Activated CD4-positive, alpha-beta memory T cell treated with anti-CD3 and anti-CD28 coated beads, Interleukin-2, amount 10 ng/mL, durations not matched to agents 7 days and 5 days (primary cell): ENCODE measurements at regions not wholly inside any gene's neighbourhood (a gene's known extent, or its start where the extent isn't known, plus 50 kb on each side); places are given as distances from the start of the nearest gene placed in this dataset.

Source experiments
- CTCF ChIA-PET: fragments of 350-600 bp; sonication (Branson Sonifier 250); formaldehyde crosslinking; loops from one replicate; lab custom pipeline; 2021; ENCODE audit warnings: antibody characterized with exemption, inconsistent platforms; lab: Charles Lee
- POLR2A ChIA-PET: fragments of 350-600 bp; sonication (Branson Sonifier 250); formaldehyde crosslinking; loops from one replicate; lab custom pipeline; 2021; ENCODE audit warnings: antibody characterized with exemption; lab: Charles Lee
- DNase-seq: peaks from one replicate; pipeline ENCODE4 v3.0.0-alpha.2; 2020
- H3K27ac Mint-ChIP-seq: one replicate; pipeline ENCODE4 v1.8.0; 2021; ENCODE audit warnings: mild to moderate bottlenecking, mixed read lengths
- H3K27me3 Mint-ChIP-seq: one replicate; pipeline ENCODE4 v1.8.0; 2021; ENCODE audit warnings: mixed read lengths
- H3K36me3 Mint-ChIP-seq: one replicate; pipeline ENCODE4 v1.8.0; 2021; ENCODE audit warnings: low read depth, mixed read lengths
- H3K4me1 Mint-ChIP-seq: one replicate; pipeline ENCODE4 v1.8.0; 2021; ENCODE audit warnings: mixed read lengths
- H3K4me3 Mint-ChIP-seq: one replicate; pipeline ENCODE4 v1.8.0; 2021; ENCODE audit warnings: mild to moderate bottlenecking, mixed read lengths
- H3K9me3 Mint-ChIP-seq: one replicate; pipeline ENCODE4 v1.8.0; 2021; ENCODE audit warnings: mixed read lengths

DNA sequence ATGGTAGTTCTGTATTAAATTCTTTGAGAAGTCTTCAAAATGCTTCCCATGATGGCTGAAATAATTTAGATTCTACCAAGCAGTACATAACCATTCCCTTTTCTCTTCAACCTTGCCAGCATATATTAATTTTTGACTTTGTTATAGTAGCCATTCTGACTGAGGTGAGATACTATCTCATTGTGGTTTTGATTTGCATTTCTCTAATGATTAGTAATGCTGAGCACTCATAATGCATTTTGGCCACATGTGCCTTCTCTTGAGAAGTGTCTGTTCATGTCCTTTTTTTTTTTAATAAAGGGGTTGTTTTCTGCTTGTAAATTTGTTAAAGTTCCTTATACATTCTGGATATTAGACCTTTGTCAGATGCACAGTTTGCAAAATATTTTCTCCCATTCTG lies 173.9 kb downstream of the CALCRL start:
- Mint-ChIP-seq H3K4me1 (no peaks in the 10 kb centered on the region), H3K4me3 (no peak overlapping the region), H3K27me3 (no peaks in the 10 kb centered on the region), H3K36me3 (no peaks in the 10 kb centered on the region), H3K9me3 (no peaks in the 10 kb centered on the region), H3K27ac (no peak overlapping the region)
- CTCF ChIA-PET: no interaction called here
- DNase-seq: no peak
- POLR2A ChIA-PET: no interaction called here

DNA sequence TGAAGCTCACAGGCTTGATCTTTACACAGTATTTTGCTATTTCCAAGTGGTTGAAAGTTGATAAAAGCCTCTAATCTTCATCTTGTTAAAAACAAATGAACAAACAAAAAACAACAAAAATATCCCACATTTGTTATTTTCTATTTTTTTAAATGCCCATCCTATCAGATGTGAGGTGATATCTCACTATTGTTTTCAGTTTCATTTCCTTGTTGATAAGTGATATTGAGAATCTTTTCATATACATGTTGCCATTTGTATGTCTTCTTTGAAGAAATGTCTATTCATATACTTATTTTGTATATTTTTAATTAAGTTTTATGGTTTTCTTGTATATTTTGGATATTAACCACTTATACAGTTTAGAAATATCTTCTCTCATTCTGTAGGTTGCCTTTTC lies 175.8 kb downstream of the CALCRL start:
- DNase-seq: no peak
- H3K36me3 Mint-ChIP-seq: no peaks in the 10 kb centered on the region
- ChIA-PET POLR2A (no interaction called here), CTCF (no interaction called here)
- no peaks in the 10 kb centered on the region for H3K9me3 Mint-ChIP-seq
- H3K27me3 Mint-ChIP-seq: no peaks in the 10 kb centered on the region
- H3K27ac Mint-ChIP-seq: no peak overlapping the region
- H3K4me3 Mint-ChIP-seq: no peak overlapping the region
- H3K4me1 Mint-ChIP-seq: no peaks in the 10 kb centered on the region

DNA sequence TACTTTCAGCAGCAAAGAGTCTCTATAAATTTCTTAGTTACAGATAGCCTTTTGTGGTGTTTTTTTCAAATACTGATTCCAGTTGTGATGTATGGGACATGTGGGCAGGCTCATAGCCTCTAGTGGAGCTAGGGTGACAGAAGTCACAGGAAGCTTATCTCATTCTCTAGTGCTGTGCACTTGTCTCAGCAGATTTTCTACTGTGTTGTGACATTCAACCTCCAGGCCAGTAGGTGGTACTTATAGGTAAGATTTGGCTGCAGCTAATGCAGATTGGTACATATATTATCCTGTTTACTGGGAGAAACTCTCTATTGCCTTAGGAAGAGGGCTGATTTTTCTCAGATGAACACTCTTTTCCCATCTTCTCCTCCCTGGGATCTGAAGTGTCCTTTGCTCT lies 176.2 kb downstream of the CALCRL start:
- no peak for DNase-seq
- no peaks in the 10 kb centered on the region for H3K9me3 Mint-ChIP-seq
- H3K36me3 Mint-ChIP-seq: no peaks in the 10 kb centered on the region
- POLR2A ChIA-PET: no interaction called here
- no peaks in the 10 kb centered on the region for H3K27me3 Mint-ChIP-seq
- CTCF ChIA-PET: no interaction called here
- no peak overlapping the region for H3K4me3 Mint-ChIP-seq
- no peaks in the 10 kb centered on the region for H3K4me1 Mint-ChIP-seq
- no peak overlapping the region for H3K27ac Mint-ChIP-seq

DNA sequence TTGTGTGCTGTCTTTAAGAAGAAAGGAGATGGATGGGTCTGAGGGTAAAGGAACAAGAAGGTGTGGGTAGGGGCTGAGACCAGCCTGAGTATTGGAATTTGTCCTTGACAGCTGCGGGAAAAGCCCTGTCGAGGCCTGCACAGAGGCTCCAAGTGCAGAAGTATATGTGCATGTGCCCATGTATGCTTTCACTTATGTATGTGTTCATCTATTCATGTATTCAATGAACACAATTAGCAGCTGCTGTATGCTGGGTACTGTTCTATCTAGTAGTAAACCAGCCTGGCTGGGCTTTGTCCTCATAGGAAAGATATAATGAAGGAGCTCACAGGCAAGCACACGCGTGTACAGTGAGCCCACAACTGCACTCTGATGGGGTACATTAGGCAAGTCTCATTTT lies 181.4 kb downstream of the CALCRL start:
- H3K36me3 Mint-ChIP-seq: no peaks in the 10 kb centered on the region
- H3K27me3 Mint-ChIP-seq: no peaks in the 10 kb centered on the region
- H3K27ac Mint-ChIP-seq: no peak overlapping the region
- no peak overlapping the region for H3K4me3 Mint-ChIP-seq
- H3K9me3 Mint-ChIP-seq: peaks cover 2% of the 10 kb centered on the region
- ChIA-PET CTCF (no interaction called here), POLR2A (no interaction called here)
- no peak for DNase-seq
- H3K4me1 Mint-ChIP-seq: no peaks in the 10 kb centered on the region

DNA sequence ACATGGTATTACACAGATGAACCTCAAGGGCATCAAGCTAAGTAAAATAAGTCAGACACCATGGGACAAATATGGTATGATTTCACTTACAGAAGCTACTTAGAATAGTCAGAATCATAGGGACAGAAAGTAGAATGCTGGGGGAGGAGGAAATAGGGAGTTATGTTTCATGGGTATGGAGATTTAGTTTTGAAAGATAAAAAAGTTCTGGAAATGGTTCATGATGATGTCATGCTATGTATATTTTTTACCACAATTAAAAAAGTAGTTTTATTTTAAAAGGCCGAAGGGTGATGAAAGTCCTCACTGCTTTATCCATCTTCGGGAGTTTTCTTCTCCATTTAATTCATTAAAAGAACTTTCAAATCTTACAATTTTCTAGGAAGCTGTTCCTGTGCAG lies 181.9 kb downstream of the CALCRL start:
- Mint-ChIP-seq H3K4me1 (no peaks in the 10 kb centered on the region), H3K36me3 (no peaks in the 10 kb centered on the region), H3K27ac (no peak overlapping the region), H3K4me3 (no peak overlapping the region), H3K27me3 (no peaks in the 10 kb centered on the region), H3K9me3 (peaks cover 2% of the 10 kb centered on the region)
- DNase-seq: no peak
- CTCF ChIA-PET: no interaction called here
- POLR2A ChIA-PET: no interaction called here

DNA sequence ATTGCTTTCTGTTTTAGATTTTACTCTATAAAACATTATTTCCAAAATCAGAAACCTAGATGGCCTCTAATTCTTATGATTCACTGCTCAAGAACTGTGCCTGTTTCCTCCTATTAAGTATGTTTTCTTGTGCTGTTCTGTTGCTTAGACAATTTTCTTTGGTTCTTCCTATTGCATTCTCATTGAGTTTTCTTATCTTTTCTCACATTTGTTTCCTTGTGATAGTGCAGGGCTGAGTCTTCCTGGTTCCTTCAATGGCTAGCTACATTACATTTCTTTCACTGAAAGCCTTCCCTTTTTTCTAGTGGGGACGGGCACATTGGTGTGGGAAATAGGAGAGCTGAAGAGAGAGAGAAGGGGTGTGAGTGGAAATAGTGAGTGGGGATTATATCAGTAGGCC lies 183.4 kb downstream of the CALCRL start:
- POLR2A ChIA-PET: no interaction called here
- DNase-seq: no peak
- H3K4me3 Mint-ChIP-seq: no peak overlapping the region

DNA sequence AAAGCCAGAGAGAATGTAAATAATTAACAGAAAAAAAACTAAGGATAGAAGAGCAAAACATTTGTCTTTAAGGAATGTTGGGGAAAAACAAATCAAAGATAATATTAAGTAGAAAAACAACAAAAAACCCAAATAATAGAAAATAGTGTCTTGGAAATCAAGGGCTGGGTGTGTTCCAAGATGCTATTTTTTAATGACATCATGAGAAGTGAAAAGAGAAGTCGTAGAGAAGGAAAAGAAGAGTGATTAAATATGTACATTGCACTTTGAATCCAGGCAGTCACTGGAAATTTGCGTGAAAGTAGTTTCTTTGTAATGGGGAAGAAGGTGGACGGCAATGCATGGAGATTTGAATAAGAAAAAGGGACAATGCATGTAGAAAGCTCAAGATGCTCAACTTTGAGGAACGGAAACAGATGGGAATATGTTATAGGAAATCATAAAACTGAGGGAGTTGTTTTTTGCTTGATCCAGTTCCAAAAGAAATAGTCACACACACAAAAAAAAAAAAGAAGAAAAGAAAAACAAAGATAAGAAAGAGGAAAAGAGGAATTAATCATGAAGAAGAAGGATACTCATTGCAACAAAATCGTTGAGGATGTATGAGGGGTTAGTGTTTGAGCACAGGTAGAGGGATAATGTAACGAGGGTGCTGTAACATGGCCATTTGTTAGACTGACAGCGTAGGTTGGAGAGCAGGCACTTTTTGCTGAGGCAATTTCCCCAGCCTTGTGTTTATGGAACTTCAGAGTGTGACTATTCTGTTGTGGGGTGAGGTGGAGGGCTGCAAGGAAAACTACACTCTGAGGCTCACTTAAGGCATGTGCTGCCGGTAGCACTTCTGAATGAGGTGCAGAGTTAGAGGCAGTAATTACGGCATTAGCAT lies 184.1 kb downstream of the CALCRL start:
- no peaks in the 10 kb centered on the region for H3K36me3 Mint-ChIP-seq
- no peaks in the 10 kb centered on the region for H3K4me1 Mint-ChIP-seq
- H3K4me3 Mint-ChIP-seq: no peak overlapping the region
- H3K27ac Mint-ChIP-seq: no peak overlapping the region
- H3K9me3 Mint-ChIP-seq: peaks cover 2% of the 10 kb centered on the region
- ChIA-PET POLR2A (no interaction called here), CTCF (interaction anchor here (0.7 kb wide), 1 partner anchor 42 kb away, joined by 3 read pairs; no protein-coding TSS in a partner anchor)
- DNase-seq: no peak
- no peaks in the 10 kb centered on the region for H3K27me3 Mint-ChIP-seq

More for the DNA sequence above, 183.4 kb downstream of the CALCRL start:
- no peaks in the 10 kb centered on the region for H3K4me1 Mint-ChIP-seq
- CTCF ChIA-PET: no interaction called here
- H3K27me3 Mint-ChIP-seq: no peaks in the 10 kb centered on the region
- H3K27ac Mint-ChIP-seq: no peak overlapping the region
- no peaks in the 10 kb centered on the region for H3K36me3 Mint-ChIP-seq
- H3K9me3 Mint-ChIP-seq: peaks cover 2% of the 10 kb centered on the region

DNA sequence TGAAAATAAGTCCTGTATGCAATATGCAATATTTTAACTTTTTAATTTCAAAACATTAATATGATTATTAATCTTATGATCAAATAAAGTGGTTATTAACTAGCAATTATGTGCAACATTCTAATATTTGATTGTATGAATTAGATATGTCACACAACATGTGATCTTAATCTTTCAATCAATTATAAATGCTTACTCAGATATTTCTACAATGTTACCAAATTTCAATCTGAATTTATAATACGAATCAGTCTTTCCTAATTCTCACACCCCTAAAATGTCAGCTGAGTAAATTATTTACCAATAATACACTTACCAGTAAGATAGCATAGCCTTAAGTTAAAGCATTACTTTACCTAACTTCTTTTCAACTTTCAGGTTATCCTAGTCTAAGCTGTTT lies 186.3 kb downstream of the CALCRL start:
- H3K9me3 Mint-ChIP-seq: peaks cover 2% of the 10 kb centered on the region
- no peak overlapping the region for H3K4me3 Mint-ChIP-seq
- no peaks in the 10 kb centered on the region for H3K36me3 Mint-ChIP-seq
- DNase-seq: no peak
- no peaks in the 10 kb centered on the region for H3K4me1 Mint-ChIP-seq
- ChIA-PET POLR2A (no interaction called here), CTCF (no interaction called here)
- no peak overlapping the region for H3K27ac Mint-ChIP-seq
- no peaks in the 10 kb centered on the region for H3K27me3 Mint-ChIP-seq

DNA sequence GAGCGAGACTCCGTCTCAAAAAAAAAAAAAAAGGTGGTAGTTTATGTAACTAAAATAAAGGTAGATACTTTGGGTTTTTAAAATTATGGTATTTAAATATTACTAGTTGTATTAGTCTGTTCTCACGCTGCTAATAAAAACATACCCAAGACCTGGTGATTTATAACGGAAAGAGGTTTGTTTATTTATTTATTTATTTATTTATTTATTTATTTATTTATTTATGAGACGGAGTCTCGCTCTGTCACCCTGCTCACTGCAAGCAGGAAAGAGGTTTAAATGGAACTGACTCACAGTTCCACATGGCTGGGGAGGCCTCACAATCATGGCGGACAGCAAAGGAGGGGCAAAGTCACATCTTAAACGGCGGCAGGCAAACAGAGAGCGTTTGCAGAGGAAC lies 196.0 kb downstream of the CALCRL start:
- H3K27ac Mint-ChIP-seq: no peak overlapping the region
- H3K4me1 Mint-ChIP-seq: no peaks in the 10 kb centered on the region
- H3K4me3 Mint-ChIP-seq: no peak overlapping the region
- no peak for DNase-seq
- ChIA-PET CTCF (no interaction called here), POLR2A (no interaction called here)
- H3K36me3 Mint-ChIP-seq: no peaks in the 10 kb centered on the region
- H3K27me3 Mint-ChIP-seq: no peaks in the 10 kb centered on the region
- no peaks in the 10 kb centered on the region for H3K9me3 Mint-ChIP-seq

DNA sequence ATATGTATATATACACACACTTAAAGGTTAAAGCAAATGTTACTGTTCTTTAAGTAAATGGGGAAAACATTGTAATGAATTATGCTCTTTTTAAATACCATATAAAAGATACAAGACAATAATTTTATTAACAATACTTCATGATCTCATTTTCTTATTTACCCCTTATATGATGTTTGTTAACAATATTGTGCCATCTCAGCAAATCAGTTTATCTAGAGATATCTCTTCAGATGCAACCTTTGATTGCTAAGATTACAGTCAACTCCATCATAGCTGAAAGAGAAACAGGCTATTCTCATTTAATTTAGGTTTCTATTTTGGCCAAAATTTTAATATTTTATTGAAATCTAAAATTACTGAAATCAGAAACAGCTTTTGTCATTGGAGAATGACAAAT lies 197.9 kb downstream of the CALCRL start:
- no peak for DNase-seq
- H3K36me3 Mint-ChIP-seq: no peaks in the 10 kb centered on the region
- no peaks in the 10 kb centered on the region for H3K9me3 Mint-ChIP-seq
- no peak overlapping the region for H3K27ac Mint-ChIP-seq
- ChIA-PET POLR2A (no interaction called here), CTCF (no interaction called here)
- H3K4me3 Mint-ChIP-seq: no peak overlapping the region
- no peaks in the 10 kb centered on the region for H3K4me1 Mint-ChIP-seq
- H3K27me3 Mint-ChIP-seq: no peaks in the 10 kb centered on the region

DNA sequence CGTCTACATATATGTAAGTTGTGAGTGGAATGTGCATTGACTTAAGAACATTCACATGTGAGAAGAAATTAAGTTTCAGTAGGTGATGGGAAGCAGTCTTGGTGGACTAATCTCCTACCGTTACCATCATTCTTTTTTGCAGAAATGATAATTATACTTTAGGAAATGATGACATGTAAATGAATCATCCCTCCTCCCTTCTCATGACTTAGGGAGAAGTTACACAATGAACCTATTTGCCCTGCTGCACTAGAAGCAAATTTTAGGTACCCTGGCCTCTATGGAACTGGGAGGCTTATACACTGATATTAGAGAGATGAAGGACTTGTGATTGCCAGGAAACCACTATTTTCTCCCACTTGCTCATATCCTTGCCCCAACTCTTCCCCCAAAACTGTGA lies 214.2 kb downstream of the CALCRL start:
- H3K4me3 Mint-ChIP-seq: no peak overlapping the region
- ChIA-PET CTCF (no interaction called here), POLR2A (no interaction called here)
- peaks cover 2% of the 10 kb centered on the region for H3K9me3 Mint-ChIP-seq
- H3K4me1 Mint-ChIP-seq: no peaks in the 10 kb centered on the region
- no peaks in the 10 kb centered on the region for H3K36me3 Mint-ChIP-seq
- no peaks in the 10 kb centered on the region for H3K27me3 Mint-ChIP-seq
- no peak for DNase-seq
- H3K27ac Mint-ChIP-seq: no peak overlapping the region

DNA sequence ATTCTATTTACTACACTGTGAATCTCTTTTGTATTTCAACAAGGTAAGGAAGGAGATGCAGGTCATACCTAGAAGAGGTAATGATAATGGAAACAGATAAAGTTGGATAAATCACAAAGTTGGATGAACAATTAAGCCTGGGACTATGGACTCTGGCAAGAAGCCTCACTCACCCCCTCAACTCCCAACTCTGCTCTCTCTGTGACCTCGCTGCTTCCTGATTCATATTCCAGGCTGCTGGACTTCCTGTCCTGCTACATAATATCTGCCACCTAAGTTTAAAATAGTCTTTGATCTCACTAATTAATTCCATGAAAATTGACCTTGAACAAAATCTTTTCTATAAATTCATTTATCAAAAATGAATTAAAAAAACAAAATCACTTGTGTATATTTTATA lies 215.3 kb downstream of the CALCRL start:
- no peak overlapping the region for H3K27ac Mint-ChIP-seq
- POLR2A ChIA-PET: no interaction called here
- no peak overlapping the region for H3K4me3 Mint-ChIP-seq
- H3K4me1 Mint-ChIP-seq: no peaks in the 10 kb centered on the region
- DNase-seq: no peak
- H3K27me3 Mint-ChIP-seq: no peaks in the 10 kb centered on the region
- CTCF ChIA-PET: no interaction called here
- H3K9me3 Mint-ChIP-seq: peaks cover 2% of the 10 kb centered on the region
- H3K36me3 Mint-ChIP-seq: no peaks in the 10 kb centered on the region

DNA sequence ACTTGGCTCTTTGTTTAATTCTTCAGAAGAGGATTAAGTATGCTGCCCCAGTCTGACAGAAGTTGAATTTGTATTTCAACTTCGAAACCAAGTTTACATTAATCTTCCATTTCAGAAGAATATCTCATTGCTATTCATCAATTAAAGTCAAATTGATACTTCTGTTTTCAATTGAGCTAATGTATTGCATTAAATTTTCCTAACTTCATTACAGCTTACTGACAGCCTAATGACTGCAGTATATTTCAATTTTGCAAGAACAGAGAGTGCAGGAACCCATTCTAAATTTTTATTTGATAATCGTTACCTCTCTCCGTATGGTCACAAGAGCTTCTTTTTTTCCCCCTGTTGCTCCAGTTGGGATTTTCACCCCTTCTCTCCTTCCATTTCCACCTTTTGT lies 218.0 kb downstream of the CALCRL start:
- H3K27me3 Mint-ChIP-seq: no peaks in the 10 kb centered on the region
- peaks cover 2% of the 10 kb centered on the region for H3K9me3 Mint-ChIP-seq
- POLR2A ChIA-PET: no interaction called here
- no peak overlapping the region for H3K4me3 Mint-ChIP-seq
- no peaks in the 10 kb centered on the region for H3K4me1 Mint-ChIP-seq
- H3K36me3 Mint-ChIP-seq: no peaks in the 10 kb centered on the region
- no peak for DNase-seq
- CTCF ChIA-PET: no interaction called here
- H3K27ac Mint-ChIP-seq: no peak overlapping the region

DNA sequence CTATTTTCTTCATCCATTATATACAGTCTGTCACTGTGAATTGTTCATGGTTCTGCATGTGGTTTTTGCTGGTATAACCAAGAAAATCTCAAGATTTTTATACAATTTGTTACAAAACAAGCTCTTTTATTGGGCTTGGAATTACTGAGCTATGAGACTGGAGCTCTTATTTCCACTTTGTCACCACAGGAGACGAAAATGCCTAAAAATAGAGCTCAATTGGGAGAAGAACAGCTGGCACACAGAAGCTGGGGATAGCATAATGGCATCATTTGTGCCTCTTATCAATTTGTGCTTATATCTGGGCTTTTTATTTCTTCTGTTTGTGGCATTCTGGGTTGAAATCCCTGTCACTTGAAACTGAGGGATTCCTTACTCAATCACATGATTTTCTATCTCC lies 219.1 kb downstream of the CALCRL start:
- Mint-ChIP-seq H3K27me3 (no peaks in the 10 kb centered on the region), H3K4me1 (no peaks in the 10 kb centered on the region), H3K27ac (no peak overlapping the region), H3K9me3 (peaks cover under 1% of the 10 kb centered on the region), H3K36me3 (no peaks in the 10 kb centered on the region), H3K4me3 (no peak overlapping the region)
- ChIA-PET POLR2A (no interaction called here), CTCF (no interaction called here)
- DNase-seq: no peak
